ENCODE measurements at regions not wholly inside any gene's neighbourhood (a gene's known extent, or its start where the extent isn't known, plus 50 kb on each side); places are given as distances from the start of the nearest gene placed in this dataset.

DNA sequence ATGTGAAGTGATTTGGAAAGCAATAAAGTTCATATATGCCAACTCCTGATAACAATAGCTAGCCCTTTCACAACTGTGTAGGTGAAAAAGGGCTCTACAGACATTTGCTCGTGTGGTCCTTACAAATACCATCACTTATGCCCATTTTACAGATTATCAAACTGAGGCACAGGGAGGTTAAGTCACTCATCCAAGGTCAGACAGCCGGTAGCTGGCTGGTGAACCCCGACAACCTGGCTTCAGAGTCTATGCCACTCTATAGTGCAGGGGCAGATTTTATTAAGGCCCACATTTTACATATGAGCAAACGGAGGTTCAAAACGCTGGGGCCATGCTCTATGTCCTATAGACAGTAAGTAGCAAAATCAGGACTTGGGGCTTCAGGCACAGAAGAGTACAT lies 280.5 kb downstream of the RRAGC start:
- Histone ChIP-seq H2AFZ (no peak overlapping the region), H3K9me2 (ENCODE audit: insufficient read depth) (no peaks in the 10 kb centered on the region), H3K9me3 (ENCODE audit: insufficient read depth, low read depth) (no peaks in the 10 kb centered on the region), H3K79me2 (ENCODE audit: low read depth) (no peaks in the 10 kb centered on the region), H3K36me3 (ENCODE audit: low read depth) (no peaks in the 10 kb centered on the region), H3K27ac (no peak overlapping the region), H3K4me1 (replicated peaks; ENCODE audit: insufficient read depth) (no peaks in the 10 kb centered on the region), H3F3A (ENCODE audit: insufficient read depth, low read depth) (no peaks in the 10 kb centered on the region), H3K4me2 (no peak overlapping the region), H3K27me3 (ENCODE audit: insufficient read depth, low read depth) (peaks cover 44% of the 10 kb centered on the region), H4K20me1 (ENCODE audit: insufficient read depth) (no peaks in the 10 kb centered on the region), H3K4me3 (no peak overlapping the region)
- no TSS peak for BruUV-seq (replicated peaks)
- CTCF ChIA-PET: no interaction called here
- intact Hi-C loops (cut with micrococcal nuclease; ENCODE audit: unreplicated experiment): no loop called here
- DNase-seq: no peak
- POLR2A ChIA-PET (ENCODE audit: unreplicated experiment): no interaction called here
- TF ChIP-seq, protein P1, sequence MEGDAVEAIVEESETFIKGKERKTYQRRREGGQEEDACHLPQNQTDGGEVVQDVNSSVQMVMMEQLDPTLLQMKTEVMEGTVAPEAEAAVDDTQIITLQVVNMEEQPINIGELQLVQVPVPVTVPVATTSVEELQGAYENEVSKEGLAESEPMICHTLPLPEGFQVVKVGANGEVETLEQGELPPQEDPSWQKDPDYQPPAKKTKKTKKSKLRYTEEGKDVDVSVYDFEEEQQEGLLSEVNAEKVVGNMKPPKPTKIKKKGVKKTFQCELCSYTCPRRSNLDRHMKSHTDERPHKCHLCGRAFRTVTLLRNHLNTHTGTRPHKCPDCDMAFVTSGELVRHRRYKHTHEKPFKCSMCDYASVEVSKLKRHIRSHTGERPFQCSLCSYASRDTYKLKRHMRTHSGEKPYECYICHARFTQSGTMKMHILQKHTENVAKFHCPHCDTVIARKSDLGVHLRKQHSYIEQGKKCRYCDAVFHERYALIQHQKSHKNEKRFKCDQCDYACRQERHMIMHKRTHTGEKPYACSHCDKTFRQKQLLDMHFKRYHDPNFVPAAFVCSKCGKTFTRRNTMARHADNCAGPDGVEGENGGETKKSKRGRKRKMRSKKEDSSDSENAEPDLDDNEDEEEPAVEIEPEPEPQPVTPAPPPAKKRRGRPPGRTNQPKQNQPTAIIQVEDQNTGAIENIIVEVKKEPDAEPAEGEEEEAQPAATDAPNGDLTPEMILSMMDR (conservative IDR thresholded peaks at IDR 0.05): no peak
- no peak for TF ChIP-seq EZH2 (IDR thresholded peaks at IDR 0.05; ENCODE audit: low read depth)

DNA sequence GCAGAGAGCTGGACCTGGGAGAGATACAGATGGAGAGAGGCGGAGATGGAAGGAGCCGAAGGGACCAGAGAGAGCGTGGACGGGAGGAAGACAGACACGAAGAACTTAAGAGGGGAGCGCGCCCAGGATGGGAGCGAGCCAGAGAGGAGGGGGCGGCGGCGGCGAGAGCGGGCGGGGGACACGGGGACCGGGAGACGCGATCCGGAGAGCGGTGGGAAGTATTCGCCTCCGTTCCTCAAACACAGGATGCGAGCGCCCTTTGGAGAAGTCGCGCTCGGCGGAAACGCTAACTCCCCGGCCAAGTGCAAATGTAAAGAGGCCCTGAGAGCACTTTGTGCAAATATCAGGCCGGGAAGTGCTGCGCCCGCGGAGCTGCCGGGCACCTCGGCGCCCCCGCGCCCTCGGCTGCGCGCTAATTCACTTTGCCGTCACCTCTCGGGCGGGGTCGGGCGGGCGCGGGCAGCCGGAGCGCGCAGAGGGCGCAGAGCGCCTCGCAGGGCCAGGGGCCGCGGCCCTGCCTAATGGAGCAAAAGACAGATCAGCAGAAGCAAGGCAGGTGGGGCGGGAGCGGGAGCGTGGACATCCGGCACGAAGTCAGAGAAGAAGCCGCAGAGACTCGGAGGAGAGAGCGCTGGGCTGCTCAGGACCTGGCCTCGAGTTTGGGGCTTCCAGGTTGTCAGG lies 281.2 kb downstream of the RRAGC start:
- no peak overlapping the region for H2AFZ ChIP-seq
- H3K9me3 ChIP-seq (ENCODE audit: insufficient read depth, low read depth): no peaks in the 10 kb centered on the region
- H3K36me3 ChIP-seq (ENCODE audit: low read depth): no peaks in the 10 kb centered on the region
- no peak overlapping the region for H3K4me2 ChIP-seq
- no TSS peak for BruUV-seq (replicated peaks)
- no peak for DNase-seq
- intact Hi-C loops (cut with micrococcal nuclease; ENCODE audit: unreplicated experiment): no loop called here
- no peak overlapping the region for H3K27ac ChIP-seq
- no peak overlapping the region for H3K4me3 ChIP-seq
- H3K27me3 ChIP-seq (ENCODE audit: insufficient read depth, low read depth): peaks cover 47% of the 10 kb centered on the region
- no peak for TF ChIP-seq EZH2 (IDR thresholded peaks at IDR 0.05; ENCODE audit: low read depth)
- TF ChIP-seq, protein P1 (conservative IDR thresholded peaks at IDR 0.05): no peak
- no peaks in the 10 kb centered on the region for H4K20me1 ChIP-seq (ENCODE audit: insufficient read depth)
- H3K79me2 ChIP-seq (ENCODE audit: low read depth): no peaks in the 10 kb centered on the region
- ChIA-PET POLR2A (ENCODE audit: unreplicated experiment) (no interaction called here), CTCF (no interaction called here)
- H3K4me1 ChIP-seq (replicated peaks; ENCODE audit: insufficient read depth): no peaks in the 10 kb centered on the region
- H3F3A ChIP-seq (ENCODE audit: insufficient read depth, low read depth): no peaks in the 10 kb centered on the region
- H3K9me2 ChIP-seq (ENCODE audit: insufficient read depth): no peaks in the 10 kb centered on the region

DNA sequence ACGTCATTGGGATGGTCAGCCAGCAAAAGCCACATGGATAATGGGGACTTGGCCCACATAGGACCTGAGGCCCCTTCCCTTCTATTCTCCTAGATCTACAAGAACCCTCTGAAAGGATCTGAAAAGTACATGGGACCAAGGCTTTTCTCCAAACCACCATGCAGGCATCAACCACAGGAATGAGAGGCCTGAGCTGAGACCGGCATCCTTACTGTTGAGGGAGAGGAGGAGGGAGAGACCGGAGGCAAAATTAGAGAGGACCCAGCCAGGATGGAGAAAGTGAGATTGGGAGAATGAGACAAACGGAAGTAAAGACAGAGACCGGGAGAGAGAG lies 281.7 kb downstream of the RRAGC start:
- intact Hi-C loops (cut with micrococcal nuclease; ENCODE audit: unreplicated experiment): no loop called here
- Histone ChIP-seq H4K20me1 (ENCODE audit: insufficient read depth) (no peaks in the 10 kb centered on the region), H3K79me2 (ENCODE audit: low read depth) (no peaks in the 10 kb centered on the region), H3K27me3 (ENCODE audit: insufficient read depth, low read depth) (peaks cover 50% of the 10 kb centered on the region), H3K4me2 (no peak overlapping the region), H3K9me2 (ENCODE audit: insufficient read depth) (no peaks in the 10 kb centered on the region), H3K4me3 (no peak overlapping the region), H3K9me3 (ENCODE audit: insufficient read depth, low read depth) (no peaks in the 10 kb centered on the region), H3F3A (ENCODE audit: insufficient read depth, low read depth) (no peaks in the 10 kb centered on the region), H2AFZ (no peak overlapping the region), H3K27ac (no peak overlapping the region), H3K36me3 (ENCODE audit: low read depth) (no peaks in the 10 kb centered on the region), H3K4me1 (replicated peaks; ENCODE audit: insufficient read depth) (no peaks in the 10 kb centered on the region)
- ChIA-PET POLR2A (ENCODE audit: unreplicated experiment) (no interaction called here), CTCF (no interaction called here)
- no peak for DNase-seq
- BruUV-seq (replicated peaks): no TSS peak
- TF ChIP-seq, protein P1 (conservative IDR thresholded peaks at IDR 0.05): no peak
- no peak for TF ChIP-seq EZH2 (IDR thresholded peaks at IDR 0.05; ENCODE audit: low read depth)

Measured in PC-9 (cell line).